Stomach (tissue), 4 donors: ENCODE measurements at regions not wholly inside any gene's neighbourhood (a gene's known extent, or its start where the extent isn't known, plus 50 kb on each side); places are given as distances from the start of the nearest gene placed in this dataset.

Experiments
- POLR2A ChIP-seq, 4 donors: fragments of 450-650 bp; IDR thresholded peaks; one replicate each; pipeline ENCODE4 v1.6.1; 2016; ENCODE audit warnings: antibody characterized with exemption in 4 of 4, control low read depth in 2 of 4, mild to moderate bottlenecking in 1 of 4, moderate library complexity in 1 of 4
- POLR2AphosphoS5 ChIP-seq, 3 donors: sonication (generic); formaldehyde crosslinking; IDR thresholded peaks; one replicate each; pipeline ENCODE4 v1.6.1; 2016; ENCODE audit warnings: antibody characterized with exemption in 3 of 3
- TF ChIP-seq, protein P1 (sequence below), 7 experiments: fragments of 450-650 bp in 4 of 7; fragments of 200-600 bp in 3 of 7; sonication (generic) in 3 of 7; IDR thresholded peaks; one replicate each; pipeline ENCODE4 v1.5.1; 2016 to 2019; ENCODE audit warnings: antibody characterized with exemption in 7 of 7, control low read depth in 2 of 7, mild to moderate bottlenecking in 1 of 7

DNA sequence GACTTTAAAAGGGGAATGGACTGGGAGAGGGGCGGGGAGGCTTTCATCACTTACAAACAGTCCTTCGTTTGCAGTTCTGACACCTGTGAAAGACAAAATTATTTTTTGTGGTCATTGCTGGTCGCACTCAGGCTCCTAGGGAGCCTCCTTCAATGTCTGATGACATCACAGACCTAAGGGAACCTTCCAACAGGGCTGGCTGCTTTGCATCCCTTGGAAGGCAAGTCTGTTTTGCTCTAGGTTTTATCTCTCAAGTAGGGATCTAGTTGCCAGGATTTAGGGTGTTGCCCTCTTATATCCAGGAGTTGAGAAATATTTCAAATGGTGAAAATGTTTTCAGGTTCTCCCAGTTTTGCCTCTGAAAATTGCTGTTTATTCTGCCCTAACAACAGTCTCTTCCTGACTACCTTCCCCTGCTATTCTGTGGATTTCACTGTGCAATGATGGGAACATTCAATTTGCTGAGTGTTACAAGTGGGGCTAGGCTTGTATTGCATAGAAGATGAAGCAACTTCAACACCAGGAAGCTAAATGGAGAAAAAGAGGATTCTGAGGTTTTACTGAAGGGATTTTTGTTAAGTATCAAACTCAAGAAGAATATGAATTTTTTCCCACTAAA, 75.9 kb upstream of the ARRDC4 start:
- TF ChIP-seq, protein P1, sequence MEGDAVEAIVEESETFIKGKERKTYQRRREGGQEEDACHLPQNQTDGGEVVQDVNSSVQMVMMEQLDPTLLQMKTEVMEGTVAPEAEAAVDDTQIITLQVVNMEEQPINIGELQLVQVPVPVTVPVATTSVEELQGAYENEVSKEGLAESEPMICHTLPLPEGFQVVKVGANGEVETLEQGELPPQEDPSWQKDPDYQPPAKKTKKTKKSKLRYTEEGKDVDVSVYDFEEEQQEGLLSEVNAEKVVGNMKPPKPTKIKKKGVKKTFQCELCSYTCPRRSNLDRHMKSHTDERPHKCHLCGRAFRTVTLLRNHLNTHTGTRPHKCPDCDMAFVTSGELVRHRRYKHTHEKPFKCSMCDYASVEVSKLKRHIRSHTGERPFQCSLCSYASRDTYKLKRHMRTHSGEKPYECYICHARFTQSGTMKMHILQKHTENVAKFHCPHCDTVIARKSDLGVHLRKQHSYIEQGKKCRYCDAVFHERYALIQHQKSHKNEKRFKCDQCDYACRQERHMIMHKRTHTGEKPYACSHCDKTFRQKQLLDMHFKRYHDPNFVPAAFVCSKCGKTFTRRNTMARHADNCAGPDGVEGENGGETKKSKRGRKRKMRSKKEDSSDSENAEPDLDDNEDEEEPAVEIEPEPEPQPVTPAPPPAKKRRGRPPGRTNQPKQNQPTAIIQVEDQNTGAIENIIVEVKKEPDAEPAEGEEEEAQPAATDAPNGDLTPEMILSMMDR (IDR thresholded peaks at IDR 0.05) = no peak
- TF ChIP-seq POLR2AphosphoS5 (IDR thresholded peaks at IDR 0.05) (no peak), POLR2A (IDR thresholded peaks at IDR 0.05) (no peak)
